HuH-7.5 (cell line): ENCODE measurements at regions not wholly inside any gene's neighbourhood (a gene's known extent, or its start where the extent isn't known, plus 50 kb on each side); places are given as distances from the start of the nearest gene placed in this dataset.

Experiments
- DNase-seq: peaks from one replicate; pipeline ENCODE4 v3.0.0; 2011; ENCODE audit warnings: low spot score

DNA sequence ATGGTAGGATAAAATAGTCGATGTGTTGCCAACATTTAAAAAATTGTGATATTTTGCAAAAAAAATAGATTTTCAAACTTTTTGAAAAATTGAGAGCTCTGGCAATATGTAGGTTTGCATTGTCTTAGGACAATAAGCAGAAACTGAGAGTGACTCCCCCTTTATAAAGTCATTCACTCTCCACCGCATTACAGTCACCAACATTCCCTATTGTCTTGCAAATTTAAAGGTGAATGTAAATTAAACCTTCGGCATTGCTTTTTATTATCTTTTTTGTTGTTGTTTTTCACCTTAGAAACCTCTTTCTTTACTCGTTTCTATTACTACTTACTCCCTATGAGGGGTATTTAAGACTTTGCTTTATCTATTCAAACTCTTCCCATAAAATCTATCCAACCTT is 944.2 kb downstream of the DTWD2 start:
- DNase-seq, result no peak

DNA sequence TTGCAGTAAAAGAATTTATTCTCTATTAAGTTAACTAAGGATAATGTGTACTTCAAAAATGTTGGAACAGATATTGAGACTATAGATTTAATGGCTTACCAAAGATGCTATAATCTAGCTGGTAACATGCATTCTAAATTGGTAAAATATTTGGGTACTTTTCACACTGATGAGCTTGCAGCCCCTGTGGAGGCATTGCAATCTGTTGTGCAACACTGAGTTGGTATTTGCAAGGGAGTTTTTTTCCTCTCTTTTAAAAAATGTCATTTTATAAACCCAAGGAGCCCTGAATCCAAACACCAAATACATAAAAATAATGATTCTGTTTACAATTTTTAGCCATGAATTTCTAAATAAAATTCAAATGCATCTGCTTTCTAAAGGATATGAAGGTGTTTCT is 944.8 kb downstream of the DTWD2 start:
- no peak for DNase-seq

DNA sequence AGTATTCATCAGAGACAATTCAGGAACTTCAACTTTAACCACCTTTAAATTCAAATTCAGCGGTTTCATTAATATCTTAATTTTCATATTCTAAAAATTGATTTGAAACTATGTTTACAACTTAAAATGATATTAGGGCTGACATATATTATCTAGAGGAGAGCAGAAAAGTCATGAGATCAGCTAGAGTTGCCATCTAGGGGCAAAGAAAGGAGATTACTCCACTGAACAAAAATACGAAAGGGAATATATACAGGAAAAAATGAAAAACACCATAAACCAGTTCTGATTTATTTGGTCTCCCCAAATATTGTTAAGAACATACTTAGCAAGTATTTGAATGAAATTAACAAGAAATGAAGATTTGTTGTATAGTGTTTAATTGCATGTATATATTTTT is 946.3 kb downstream of the DTWD2 start:
- no peak for DNase-seq

DNA sequence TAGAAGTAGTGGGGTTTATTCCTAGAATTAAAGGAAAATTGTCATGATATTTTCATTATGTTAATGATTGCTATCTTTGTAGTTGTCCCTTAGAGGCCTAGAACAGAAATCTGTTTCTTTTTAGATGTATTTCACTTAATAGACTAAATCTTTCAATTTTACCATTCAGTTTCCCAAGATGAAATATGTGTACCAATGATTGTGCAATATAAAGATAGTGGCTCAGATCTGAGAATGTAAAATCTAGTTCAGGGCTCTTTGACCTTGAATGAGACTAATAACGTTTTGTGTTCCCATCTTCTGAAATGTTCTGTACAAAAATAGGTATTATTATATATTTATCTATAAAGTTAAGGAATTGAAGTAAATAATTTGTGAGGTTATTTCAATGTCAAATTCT is 947.9 kb downstream of the DTWD2 start:
- no peak for DNase-seq

DNA sequence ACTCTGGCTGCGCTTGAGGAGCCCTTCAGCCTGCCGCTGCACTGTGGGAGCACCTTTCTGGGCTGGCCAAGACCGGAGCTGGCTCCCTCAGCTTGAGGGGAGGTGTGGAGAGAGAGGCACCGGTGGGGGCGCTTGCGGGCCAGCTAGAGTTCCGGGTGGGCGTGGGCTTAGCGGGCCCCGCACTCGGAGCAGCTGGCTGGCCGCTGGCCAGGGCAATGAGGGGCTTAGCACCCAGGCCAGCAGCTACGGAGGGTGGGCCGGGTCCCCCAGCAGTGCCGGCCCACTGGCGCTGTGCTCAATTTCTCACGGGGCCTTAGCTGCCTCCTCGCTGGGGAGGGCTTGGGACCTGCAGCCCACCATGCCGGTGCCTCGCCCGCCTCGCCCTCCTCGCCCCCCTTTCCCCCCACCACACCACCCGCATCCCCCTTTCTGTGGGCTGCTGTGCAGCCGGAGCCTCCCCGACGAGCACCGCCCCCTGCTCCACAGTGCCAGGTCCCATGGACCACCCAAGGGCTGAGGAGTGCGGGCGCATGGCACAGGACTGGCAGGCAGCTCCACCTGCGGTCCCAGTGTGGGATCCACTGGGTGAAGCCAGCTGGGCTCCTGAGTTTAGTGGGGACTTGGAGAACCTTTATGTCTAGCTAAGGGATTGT is 954.5 kb downstream of the DTWD2 start:
- no peak for DNase-seq

DNA sequence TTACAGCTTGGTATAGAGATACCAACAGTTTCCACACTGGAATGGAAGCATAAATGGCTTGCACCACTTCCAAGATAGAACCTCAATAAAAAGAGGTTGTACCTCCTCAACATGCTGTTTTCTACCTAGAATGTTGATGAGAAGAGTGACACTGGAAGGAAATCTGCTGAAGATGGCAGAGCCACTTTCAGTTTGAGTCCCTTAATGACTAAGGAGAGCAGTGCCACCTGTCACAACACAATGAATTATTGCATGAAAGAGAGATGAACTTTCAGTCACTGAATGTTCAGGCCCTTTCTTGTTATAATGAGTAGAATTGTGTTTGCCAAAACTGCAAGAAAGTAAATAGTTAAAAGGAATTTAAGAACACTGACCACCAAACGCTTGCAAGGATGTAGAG is 958.5 kb downstream of the DTWD2 start:
- DNase-seq, result no peak

DNA sequence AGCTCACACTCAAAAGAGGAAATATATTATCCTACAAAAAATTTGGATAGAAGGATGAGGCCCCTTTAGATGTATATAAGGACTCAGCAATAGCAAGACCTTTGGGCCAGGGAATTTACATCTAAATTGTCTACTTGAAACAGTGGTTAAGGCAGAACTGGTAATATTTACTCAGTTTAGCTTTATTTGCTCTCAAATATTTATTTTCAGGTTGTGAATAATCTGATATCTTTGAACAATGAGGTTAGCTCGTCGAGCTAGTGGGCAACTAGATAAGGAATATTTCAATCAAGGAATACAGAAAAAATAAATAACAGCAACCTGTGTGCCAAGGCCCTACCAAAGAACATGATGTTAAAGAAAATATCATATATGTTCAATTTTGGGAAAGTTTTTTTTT is 966.3 kb downstream of the DTWD2 start:
- no peak for DNase-seq

DNA sequence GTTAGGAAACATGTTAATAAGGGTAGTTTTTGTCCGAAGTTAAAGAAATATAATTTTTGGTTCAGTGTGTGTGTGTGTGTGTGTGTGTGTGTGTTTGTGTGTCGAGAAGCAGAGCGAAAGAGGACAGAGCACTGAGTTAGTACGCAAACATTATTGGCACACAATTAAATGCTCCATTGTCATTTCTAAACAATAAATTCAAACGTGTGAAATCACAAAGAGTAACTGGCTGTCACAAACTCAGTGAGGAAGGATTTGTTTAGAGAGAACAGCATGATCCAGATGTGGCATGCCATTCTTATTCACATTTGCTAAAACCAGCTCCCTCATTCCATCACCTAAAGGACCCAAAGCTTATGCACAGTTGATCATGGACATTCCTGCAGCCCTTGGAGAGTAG is 970.8 kb downstream of the DTWD2 start:
- no peak for DNase-seq

DNA sequence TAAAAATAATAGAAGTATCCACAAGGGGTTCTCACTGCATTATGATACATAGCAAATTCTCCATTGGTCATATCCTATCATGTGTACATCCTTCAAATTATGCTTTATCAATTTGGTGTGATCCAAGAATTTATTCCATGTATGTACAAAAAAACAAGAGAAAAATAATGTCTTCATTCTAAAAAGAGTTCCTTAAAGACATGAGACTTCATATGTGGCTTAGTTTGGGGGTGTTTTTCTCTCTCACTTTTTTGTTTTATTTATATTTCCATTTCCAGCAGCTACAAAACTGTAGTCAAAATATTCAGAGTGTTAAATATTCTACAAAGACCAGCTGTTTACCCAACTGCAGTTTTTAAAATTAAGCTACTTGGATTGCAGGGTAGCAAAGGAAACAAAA is 972.0 kb downstream of the DTWD2 start:
- no peak for DNase-seq

DNA sequence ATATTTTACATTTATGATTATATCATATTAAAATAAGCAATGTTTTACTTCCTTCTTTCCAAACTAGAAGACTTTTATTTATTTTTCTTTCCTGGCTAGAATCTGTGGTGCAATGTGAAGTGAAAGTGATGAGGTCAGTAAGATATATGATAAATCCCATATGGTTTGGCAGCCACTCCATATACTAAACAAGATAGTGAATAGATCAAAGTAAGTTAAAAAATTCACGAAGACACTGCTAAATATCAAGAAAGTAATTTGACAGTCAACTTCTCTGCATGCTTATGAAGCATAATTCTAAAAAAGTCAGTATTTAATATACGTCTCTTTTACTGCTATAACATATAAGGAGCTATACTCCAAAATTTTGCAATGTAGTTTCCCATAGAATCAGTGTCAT is 972.8 kb downstream of the DTWD2 start:
- DNase-seq, result no peak

DNA sequence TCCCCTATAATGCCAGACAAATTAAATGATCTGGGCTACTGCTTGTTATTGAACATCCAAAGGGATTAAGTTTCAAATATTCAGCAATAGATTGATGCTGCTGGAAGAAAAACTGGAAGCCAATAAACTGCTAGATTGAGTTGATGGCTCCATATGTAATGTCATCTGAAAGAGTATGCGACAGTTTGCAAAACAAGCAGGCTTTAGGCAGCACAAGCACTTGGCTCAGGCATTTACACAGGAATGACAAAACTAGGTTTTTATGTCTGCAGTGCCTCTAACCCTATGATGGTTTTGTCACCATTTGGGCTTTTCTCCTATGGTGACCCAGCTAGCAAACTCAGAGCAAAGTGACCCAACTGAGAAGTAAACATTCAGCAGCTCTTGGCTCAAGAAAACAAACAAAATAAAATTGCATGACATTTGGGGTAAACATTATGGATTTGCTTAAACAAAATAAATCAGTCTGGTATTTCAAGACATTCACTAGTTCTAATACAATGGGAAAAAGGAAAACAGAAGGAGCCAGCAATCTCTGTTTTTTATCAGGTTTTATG is 978.5 kb downstream of the DTWD2 start:
- no peak for DNase-seq

DNA sequence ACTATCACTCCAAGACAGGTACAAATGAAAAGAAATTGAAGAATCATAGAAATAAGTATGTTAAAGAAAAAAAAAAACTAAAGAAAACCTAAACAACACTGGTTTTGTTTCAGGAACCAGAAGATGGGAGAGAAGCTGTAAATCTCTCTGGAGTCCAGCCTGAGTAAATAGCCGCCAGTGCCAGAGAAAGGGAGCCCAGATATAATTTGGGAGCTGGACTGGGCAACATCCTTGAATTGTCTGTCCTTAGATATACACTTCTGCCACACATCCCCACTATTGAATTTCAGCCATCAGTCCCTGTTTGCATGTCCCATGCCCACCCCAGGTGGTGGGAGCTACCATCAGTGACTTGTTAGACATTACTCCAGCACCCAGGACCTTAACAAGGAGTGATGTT is 979.6 kb downstream of the DTWD2 start:
- no peak for DNase-seq

DNA sequence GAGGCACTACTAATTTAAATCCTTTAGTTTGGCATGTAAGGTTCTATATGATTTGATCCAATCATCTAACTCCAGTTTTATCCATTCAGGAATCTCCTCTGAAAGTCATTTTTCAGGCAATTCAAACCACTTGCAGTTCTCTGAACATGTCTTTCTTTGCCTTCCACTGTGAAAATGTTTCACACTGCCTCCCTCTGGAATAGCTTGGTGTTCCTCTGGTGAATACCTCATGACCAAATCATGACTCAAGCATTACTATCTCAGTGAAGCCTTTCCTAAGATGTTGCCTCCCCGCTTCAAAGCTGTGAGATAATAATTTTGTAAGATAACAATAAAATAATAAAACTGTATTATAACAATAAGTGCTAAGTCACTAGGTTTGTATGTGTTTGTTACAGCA is 981.1 kb downstream of the DTWD2 start:
- DNase-seq, result no peak

DNA sequence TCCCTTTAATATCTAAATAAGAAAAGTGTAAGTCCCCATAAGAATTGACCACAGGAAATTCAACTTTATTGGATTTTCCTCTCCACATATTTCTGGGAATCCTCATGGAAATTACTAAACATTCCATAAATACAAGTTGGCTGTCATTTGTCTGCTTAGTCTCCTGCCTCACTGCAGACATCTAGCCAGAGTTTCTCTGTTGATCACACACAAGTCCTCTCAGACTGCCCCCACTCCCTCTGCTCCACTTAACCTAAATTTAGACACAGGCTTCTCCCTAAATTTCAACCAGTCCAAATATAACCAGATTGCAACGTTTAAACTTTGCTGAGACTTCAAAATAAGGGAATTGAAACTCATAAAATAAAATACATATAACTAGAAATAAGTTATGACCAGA is 982.1 kb downstream of the DTWD2 start:
- no peak for DNase-seq

DNA sequence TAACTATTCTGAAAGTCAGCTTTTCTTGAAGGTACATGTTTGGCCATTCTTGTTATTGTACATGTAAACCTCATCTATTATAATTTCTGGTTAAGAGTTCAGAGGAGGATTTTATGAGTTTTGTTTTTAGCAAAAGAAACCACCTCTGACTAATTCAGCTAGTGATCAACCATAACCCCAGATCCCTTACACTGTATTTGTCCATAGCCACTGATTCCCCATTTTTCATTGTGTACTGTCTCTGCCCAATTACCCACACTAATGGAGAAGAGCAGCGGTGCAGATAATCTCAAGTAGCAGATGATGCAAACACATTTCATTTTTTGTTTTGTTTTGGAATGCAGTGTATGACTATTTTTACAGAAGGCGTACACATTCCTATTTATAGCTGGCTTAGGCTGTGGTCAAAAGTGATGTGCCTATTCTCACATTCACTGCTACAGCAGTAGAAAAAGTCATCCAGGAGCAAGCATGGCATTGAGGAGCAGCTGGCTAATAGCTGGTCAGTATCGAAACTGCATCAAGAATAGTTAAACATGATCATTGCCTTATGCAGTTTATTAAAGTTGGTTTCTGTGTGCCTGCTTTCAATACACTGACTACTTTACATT is 988.3 kb downstream of the DTWD2 start:
- DNase-seq, result no peak

DNA sequence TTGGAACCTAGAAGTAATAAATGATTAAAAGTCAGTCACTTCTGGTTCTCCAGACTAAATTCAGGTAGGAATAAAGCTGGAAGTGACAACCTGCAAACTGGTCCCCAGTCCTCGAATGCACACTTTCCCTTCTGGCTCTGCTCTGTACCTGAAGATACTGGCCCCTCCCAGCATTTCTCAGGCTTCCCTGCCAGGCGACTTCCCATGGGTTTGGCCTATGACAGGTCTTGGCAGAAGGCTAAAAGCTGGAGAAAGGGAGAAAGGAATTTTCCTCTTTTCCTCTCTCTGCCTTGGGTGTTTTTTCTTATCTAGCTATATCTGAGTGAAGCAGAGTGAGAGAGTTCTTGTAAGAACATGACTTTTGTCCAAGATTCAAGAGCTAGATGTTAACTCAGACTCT is 1005.7 kb downstream of the DTWD2 start:
- no peak for DNase-seq

DNA sequence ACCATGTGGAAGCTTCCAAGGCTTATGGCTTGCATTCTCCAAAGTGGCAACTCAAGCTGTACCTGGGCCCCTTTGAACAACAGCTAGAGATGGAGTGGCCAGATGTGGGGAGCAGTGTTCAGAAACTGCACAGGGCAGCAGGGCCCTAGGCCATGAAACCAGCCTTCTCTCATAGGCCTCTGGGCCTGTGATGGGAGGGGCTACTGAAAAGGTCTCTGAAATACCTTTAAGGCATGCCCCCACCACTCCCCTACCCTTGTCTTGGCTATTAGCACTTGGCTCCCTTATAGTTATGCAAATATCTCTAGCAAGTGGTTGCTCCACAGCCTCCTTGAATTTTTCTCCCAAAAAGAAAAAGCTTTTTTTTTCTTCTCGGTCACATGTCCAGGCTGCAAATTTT is 1014.6 kb downstream of the DTWD2 start:
- DNase-seq, result no peak

DNA sequence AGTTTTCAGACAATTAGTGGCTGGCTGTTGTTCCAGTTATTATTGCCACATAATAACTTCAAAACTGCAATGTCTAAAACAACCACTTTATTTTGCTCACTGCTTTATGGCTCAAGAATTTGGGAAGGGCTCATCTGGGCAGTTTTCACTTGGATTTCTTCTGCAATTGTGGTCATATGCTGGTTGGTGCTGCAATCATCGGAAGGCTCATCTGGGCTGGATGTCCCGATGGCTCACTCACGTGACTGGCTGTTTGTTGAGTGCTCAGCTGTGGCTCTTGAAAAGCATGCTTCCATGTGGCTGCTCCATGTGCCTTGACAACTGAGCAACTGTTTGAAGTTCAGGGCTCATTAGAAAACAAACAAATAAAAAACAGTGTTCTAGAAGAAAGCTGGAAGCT is 1032.5 kb downstream of the DTWD2 start:
- no peak for DNase-seq

DNA sequence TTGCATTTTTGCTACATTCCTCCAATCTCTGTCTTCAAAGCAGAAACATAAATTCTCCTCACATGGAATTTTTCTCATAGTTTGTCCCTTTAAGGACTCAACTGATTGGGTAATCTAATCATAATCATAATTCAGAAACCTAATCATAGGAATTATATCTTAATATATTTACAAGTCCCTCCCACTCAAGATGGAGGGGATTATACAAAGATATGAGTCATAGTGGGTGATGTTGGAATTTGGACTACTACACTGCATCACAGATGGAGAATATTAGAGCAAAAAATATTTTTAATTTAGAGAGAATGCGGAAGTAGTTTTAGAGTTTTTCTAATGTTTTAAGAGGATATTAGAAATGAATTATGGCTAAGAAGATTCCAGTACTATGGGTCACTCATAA is 1034.0 kb downstream of the DTWD2 start:
- no peak for DNase-seq

DNA sequence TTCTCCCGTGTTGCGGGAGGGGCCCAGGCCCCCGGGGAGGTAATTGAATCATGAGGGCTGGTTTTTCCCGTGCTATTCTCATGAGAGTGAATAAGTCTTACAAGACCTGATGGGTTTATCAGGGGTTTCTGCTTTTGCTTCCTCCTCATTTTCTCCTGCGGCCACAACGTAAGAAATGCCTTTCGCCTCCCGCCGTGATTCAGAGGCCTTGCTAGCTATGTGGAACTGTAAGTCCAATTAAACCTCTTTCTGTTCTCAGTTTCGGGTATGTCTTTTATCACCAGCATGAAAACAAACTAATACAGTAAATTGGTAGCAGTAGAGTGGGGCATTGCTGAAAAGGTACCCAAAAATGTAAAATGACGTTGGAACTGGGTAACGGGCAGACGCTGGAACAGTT is 1035.1 kb downstream of the DTWD2 start:
- no peak for DNase-seq

DNA sequence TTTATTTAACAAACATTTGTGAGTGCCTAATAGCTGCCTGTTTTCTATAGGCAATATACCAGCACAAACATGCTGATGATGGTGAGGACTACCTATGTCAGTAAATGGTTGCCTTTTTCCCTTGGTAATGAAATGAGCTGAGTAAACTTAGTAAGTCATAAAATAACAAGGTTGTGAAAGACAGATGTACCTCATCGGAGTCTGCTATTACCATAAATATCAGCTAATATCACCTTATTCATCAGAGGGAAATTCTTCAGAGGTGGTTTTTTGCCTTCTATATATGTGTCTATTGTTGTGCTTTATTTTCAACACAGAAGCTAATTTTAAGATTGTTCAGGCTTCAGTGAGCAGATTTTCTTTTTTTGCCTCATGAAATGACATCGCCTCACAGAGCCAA is 1040.5 kb downstream of the DTWD2 start:
- DNase-seq, result no peak

DNA sequence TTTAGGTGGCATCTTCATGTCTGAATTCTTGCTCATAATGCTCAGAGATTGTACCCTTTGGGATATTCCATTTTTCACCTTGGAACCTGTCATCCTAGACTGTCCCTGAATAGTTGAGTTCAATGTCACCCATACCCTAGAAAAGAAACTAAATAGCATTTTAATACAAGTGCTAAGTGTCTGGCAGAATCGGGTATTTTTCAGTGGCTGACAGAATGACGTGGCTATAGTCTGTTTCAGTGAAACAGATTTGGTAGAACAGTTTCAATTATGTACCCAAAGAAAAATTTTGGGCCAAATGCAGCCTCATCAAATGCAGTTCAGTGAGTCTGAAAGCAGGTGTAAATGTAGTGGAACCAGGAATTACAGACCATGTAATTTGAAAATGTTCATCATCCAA is 1041.2 kb downstream of the DTWD2 start:
- DNase-seq, result no peak

DNA sequence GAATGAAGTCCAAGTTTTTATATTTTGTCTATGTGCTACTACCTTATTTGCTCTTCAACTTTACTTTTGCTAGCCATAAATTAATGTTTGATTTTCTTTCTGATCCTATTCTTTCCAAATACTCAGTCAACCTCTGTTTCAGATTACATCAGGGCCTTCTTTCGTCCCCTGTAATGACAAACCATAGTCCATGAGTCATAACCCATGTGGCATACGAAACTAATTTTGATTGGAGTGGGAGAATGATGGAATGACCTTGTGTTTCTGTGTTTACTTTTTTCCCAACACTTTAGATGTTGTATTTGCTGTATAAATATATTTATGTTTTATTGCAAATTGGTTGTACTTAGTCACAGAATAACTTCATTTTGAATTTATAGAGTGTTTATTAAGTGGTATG is 1043.1 kb downstream of the DTWD2 start:
- no peak for DNase-seq

DNA sequence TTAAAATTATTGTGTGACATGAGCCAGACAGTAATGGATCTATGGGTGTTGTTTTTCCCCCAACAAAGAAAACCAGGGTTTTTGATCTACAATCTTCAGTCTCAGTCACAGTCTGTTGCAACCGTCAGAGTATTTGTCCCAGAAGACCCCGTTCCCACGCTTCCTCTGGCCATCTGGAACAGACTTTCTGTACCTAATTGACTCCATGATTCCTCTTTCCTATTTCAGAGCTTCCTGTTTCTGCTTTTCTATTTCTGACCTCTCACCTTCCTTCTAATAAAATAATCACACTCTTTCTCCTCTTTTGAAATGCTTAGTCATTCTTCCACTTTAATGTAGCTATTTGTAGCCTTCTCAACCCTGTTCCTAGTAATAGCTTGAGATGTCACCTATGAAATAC is 1044.8 kb downstream of the DTWD2 start:
- no peak for DNase-seq
